ENCODE measurements at regions not wholly inside any gene's neighbourhood (a gene's known extent, or its start where the extent isn't known, plus 50 kb on each side); places are given as distances from the start of the nearest gene placed in this dataset.

DNA sequence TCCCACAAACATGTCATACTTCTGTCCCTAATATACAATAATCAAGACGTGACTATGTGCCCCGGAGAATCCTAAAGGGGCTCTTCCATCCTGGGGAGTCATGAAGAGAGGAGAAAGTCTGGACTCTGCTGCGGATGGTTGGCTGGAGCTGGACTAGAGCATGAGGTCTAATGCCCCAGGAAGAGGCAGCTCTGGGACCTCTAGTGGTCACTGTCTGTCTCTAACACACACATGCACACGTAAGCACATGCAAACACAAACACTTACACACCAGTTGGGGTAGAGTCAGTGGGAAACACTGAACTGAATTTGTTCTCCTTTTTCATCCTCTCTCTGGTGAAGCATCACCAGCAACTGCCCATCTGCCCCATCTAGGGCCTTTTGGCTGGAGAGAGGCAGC, 271.6 kb downstream of the TDRD15 start:
- no peak for DNase-seq (ENCODE audit: low spot score)

GRCh38 chr2:21396252-21396651, 272.5 kb downstream of the TDRD15 start:
- DNase-seq (ENCODE audit: low spot score): no peak

DNA sequence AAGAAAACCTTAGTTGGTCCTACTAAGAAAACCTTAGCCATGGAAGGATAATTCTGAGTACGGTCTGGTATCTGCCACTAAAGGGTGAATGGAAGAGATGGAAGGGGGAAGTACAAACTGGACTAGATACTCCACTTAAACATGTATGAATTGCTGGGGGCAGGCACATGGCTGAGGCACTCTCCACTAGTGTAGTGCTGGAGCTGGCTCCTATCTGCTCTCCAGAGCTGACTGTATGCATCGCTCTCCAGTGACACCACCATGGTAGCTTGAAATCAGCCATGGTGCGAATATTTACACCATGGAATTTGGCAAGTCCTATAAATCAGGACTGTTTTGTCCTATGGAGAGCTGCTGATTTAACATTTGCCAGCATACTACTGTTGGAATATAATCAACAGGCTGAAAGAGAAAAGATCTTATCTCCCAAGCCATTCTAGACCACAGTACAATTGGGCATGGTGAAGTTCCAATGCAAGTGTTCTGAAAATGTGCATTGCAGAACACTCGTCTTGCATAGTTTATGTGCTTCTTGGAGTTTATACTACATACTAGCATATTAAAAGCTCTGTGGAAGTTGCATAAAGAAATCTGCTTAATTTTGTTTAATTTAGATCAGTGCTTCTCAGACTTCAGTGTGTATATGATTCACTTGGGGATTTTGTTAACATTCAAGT, 277.4 kb downstream of the TDRD15 start:
- DNase-seq (ENCODE audit: low spot score): no peak

GRCh38 chr2:21404137-21404536, 280.4 kb downstream of the TDRD15 start:
- DNase-seq (ENCODE audit: low spot score): no peak

- no peak for DNase-seq (ENCODE audit: low spot score)
These were observed 281.3 kb downstream of the TDRD15 start for GRCh38 chr2:21404827-21405625.

DNA sequence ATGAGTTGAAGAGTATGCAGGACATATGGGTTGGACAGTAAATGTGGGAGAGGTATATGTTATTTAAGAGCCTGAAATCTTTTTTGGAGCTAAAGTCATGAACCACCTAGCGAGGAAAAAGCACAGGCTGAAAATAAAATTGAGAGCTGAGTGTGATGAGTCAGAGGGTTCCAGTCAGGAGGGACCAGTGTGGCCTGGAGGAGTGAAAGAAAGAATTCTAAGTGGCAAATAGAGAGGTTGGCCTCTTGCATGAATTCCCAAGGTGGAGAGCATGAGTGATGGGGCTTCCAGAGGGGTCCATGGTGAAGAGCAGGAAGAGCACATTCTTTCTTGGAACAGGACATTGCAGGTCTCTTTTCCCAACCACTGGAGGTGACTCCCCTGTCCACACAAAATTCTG, 282.6 kb downstream of the TDRD15 start:
- no peak for DNase-seq (ENCODE audit: low spot score)

- DNase-seq (ENCODE audit: low spot score): no peak
These were observed 283.1 kb downstream of the TDRD15 start for GRCh38 chr2:21406911-21407310.

GRCh38 chr2:21407851-21408250, 284.1 kb downstream of the TDRD15 start:
- DNase-seq (ENCODE audit: low spot score): no peak

- DNase-seq (ENCODE audit: low spot score): no peak
These were observed 288.0 kb downstream of the TDRD15 start for GRCh38 chr2:21411741-21412140.

GRCh38 chr2:21412944-21413443, 289.2 kb downstream of the TDRD15 start:
- DNase-seq (ENCODE audit: low spot score): no peak

DNA sequence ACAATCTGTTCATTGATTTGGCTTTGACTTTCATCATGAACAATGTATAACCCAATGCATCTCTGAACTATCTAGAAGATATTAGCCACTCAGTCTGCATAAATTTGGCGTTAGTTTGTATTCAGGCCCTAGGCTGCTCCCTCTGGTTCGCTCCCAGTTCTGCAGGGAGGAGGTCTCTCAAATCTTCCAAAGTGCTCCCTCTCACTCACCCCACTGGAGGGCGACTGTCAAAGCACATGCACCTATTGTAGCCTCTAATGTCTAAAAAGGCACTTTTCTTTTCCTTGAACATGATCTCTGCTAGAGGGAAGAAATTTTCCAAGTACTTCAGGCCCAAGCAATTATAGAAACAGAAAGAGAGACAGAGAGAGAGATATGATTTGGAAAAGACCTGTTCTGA, 291.5 kb downstream of the TDRD15 start:
- no peak for DNase-seq (ENCODE audit: low spot score)

GRCh38 chr2:21416226-21416625, 292.5 kb downstream of the TDRD15 start:
- no peak for DNase-seq (ENCODE audit: low spot score)

- no peak for DNase-seq (ENCODE audit: low spot score)
These were observed 294.7 kb downstream of the TDRD15 start for GRCh38 chr2:21418456-21418855.

- no peak for DNase-seq (ENCODE audit: low spot score)
These were observed 297.0 kb downstream of the TDRD15 start for GRCh38 chr2:21420553-21421335.

GRCh38 chr2:21422050-21422449, 298.3 kb downstream of the TDRD15 start:
- no peak for DNase-seq (ENCODE audit: low spot score)

GRCh38 chr2:21422724-21423522, 299.2 kb downstream of the TDRD15 start:
- DNase-seq (ENCODE audit: low spot score): no peak

DNA sequence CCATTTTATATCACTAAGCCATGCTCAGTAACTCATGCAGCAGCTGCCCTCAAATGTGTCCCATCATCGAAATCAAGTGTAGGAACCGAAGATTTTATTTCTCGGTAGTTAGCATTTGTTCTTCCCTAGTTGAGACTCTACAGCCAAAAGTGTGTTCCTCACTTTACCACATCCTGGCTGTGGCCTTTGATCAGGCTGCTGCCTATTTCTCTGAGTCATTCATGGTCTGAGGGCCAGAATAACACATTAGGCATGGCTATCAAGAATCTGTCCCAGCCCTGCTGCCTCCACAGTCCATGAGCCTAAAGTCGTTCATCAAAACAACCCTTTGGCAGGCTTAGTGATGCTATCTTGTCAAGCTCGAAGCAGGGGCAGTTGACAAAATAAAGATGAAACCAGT, 300.1 kb downstream of the TDRD15 start:
- no peak for DNase-seq (ENCODE audit: low spot score)

- DNase-seq (ENCODE audit: low spot score): no peak
These were observed 300.6 kb downstream of the TDRD15 start for GRCh38 chr2:21424375-21424774.

DNA sequence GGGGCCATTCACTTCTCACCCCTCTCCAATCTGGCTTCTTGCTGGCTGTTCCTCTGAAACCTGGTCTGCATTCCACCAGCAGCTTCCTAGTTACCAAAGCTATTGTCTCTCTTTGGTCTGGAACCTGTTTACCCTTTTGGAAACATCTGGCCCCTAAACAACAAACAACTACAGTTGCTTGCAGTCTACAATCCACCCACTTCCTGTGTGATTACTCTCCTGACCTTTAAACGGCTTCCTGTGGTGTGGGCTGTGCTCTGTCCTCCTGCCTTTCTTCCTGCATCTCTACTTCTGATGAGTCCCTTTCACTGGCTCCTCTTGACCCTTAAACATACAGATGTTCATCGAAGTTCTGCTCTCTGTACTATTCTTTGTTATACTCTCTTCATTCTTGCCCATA, 303.8 kb downstream of the TDRD15 start:
- no peak for DNase-seq (ENCODE audit: low spot score)

DNA sequence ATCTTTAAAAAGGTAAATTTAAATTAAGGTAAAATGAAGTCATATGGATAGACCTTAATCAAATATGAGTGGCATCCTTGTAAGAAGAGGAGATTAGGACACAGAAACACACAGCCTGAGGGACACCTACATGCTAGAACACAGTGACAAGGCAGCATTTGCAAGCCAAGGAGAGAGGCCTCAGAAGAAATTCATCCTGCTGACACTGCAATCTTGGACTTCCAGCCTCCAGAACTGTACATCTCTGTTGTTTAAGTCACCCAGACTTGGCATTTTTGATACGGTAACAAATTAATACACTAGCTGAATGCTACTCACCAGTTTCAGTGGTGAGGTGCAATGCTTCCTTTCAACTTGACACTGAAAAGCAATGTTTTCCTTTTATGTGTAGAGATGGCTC, 305.0 kb downstream of the TDRD15 start:
- no peak for DNase-seq (ENCODE audit: low spot score)

- no peak for DNase-seq (ENCODE audit: low spot score)
These were observed 306.0 kb downstream of the TDRD15 start for GRCh38 chr2:21429747-21430146.

- no peak for DNase-seq (ENCODE audit: low spot score)
These were observed 307.3 kb downstream of the TDRD15 start for GRCh38 chr2:21431078-21431477.
